ENCODE measurements at regions not wholly inside any gene's neighbourhood (a gene's known extent, or its start where the extent isn't known, plus 50 kb on each side); places are given as distances from the start of the nearest gene placed in this dataset.

DNA sequence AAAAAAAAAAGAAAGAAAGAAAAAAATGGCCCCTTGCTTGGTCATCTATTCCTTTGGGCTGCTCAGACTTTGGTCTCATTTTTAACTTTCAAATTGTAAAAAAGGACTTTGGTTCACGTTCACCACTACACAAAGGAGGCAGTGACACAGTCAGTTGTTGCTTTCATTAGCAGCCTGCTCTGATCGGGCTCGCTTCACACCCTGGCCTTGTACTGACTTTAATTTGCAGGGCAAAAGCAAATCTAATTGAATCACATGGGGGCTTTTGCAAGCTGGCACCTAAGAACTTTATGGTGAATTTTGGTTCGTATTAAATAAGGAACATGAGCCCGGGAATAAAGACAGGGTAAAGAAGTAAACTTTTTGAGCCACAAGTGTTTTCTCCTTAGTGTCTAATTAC is 103.6 kb upstream of the CDH11 start:
- Histone ChIP-seq H3K27me3 (ENCODE audit: low read length) (no peaks in the 10 kb centered on the region), H3K4me2 (ENCODE audit: low read length) (no peak overlapping the region), H3K9me3 (ENCODE audit: low read length) (no peaks in the 10 kb centered on the region), H3K27ac (ENCODE audit: low read length) (no peak overlapping the region), H3K4me1 (ENCODE audit: insufficient read depth, low read length) (no peaks in the 10 kb centered on the region), H4K20me1 (ENCODE audit: low read length) (no peaks in the 10 kb centered on the region), H3K9ac (ENCODE audit: low read length) (no peak overlapping the region), H3K4me3 (ENCODE audit: low read length) (no peak overlapping the region), H3K79me2 (ENCODE audit: low read length) (no peaks in the 10 kb centered on the region), H3K36me3 (ENCODE audit: low read depth, low read length) (no peaks in the 10 kb centered on the region), H2AFZ (ENCODE audit: low read length) (no peak overlapping the region), H3F3A (ENCODE audit: low read length, unreplicated experiment) (no peaks in the 10 kb centered on the region), H3K9me2 (replicated peaks; ENCODE audit: low read length) (no peaks in the 10 kb centered on the region)
- intact Hi-C loops (cut with micrococcal nuclease): no loop called here
- no peak for DNase-seq
- ChIA-PET POLR2A (ENCODE audit: unreplicated experiment) (no interaction called here), CTCF (no interaction called here)
- TF ChIP-seq EZH2phosphoT487 (IDR thresholded peaks at IDR 0.05; ENCODE audit: borderline replicate concordance, low read length) (no peak), EZH2 (IDR thresholded peaks at IDR 0.05; ENCODE audit: low read length, unreplicated experiment) (no peak)
- TF ChIP-seq, protein P1, sequence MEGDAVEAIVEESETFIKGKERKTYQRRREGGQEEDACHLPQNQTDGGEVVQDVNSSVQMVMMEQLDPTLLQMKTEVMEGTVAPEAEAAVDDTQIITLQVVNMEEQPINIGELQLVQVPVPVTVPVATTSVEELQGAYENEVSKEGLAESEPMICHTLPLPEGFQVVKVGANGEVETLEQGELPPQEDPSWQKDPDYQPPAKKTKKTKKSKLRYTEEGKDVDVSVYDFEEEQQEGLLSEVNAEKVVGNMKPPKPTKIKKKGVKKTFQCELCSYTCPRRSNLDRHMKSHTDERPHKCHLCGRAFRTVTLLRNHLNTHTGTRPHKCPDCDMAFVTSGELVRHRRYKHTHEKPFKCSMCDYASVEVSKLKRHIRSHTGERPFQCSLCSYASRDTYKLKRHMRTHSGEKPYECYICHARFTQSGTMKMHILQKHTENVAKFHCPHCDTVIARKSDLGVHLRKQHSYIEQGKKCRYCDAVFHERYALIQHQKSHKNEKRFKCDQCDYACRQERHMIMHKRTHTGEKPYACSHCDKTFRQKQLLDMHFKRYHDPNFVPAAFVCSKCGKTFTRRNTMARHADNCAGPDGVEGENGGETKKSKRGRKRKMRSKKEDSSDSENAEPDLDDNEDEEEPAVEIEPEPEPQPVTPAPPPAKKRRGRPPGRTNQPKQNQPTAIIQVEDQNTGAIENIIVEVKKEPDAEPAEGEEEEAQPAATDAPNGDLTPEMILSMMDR (conservative IDR thresholded peaks at IDR 0.05; ENCODE audit: low read depth, low read length): no peak
- no TSS peak for BruUV-seq (replicated peaks)
- ATAC-seq: no peak

GRCh38 chr16:65224994-65225393 is 103.1 kb upstream of the CDH11 start:
- ATAC-seq (no peak), DNase-seq (no peak)
- H3K9me2 ChIP-seq (replicated peaks; ENCODE audit: low read length): no peaks in the 10 kb centered on the region
- no peaks in the 10 kb centered on the region for H3K4me1 ChIP-seq (ENCODE audit: insufficient read depth, low read length)
- TF ChIP-seq EZH2phosphoT487 (IDR thresholded peaks at IDR 0.05; ENCODE audit: borderline replicate concordance, low read length) (no peak), EZH2 (IDR thresholded peaks at IDR 0.05; ENCODE audit: low read length, unreplicated experiment) (no peak)
- TF ChIP-seq, protein P1 (conservative IDR thresholded peaks at IDR 0.05; ENCODE audit: low read depth, low read length): no peak
- H4K20me1 ChIP-seq (ENCODE audit: low read length): no peaks in the 10 kb centered on the region
- no peak overlapping the region for H2AFZ ChIP-seq (ENCODE audit: low read length)
- POLR2A ChIA-PET (ENCODE audit: unreplicated experiment): no interaction called here
- H3K9ac ChIP-seq (ENCODE audit: low read length): no peak overlapping the region
- H3K9me3 ChIP-seq (ENCODE audit: low read length): no peaks in the 10 kb centered on the region
- no peak overlapping the region for H3K4me3 ChIP-seq (ENCODE audit: low read length)
- H3F3A ChIP-seq (ENCODE audit: low read length, unreplicated experiment): no peaks in the 10 kb centered on the region
- CTCF ChIA-PET: no interaction called here
- BruUV-seq (replicated peaks): no TSS peak
- H3K27me3 ChIP-seq (ENCODE audit: low read length): no peaks in the 10 kb centered on the region
- H3K36me3 ChIP-seq (ENCODE audit: low read depth, low read length): no peaks in the 10 kb centered on the region
- intact Hi-C loops (cut with micrococcal nuclease): no loop called here
- H3K79me2 ChIP-seq (ENCODE audit: low read length): no peaks in the 10 kb centered on the region
- no peak overlapping the region for H3K27ac ChIP-seq (ENCODE audit: low read length)
- no peak overlapping the region for H3K4me2 ChIP-seq (ENCODE audit: low read length)

- H3K9ac ChIP-seq (ENCODE audit: low read length): no peak overlapping the region
- H3K27ac ChIP-seq (ENCODE audit: low read length): no peak overlapping the region
- no peaks in the 10 kb centered on the region for H3K9me3 ChIP-seq (ENCODE audit: low read length)
- H3K9me2 ChIP-seq (replicated peaks; ENCODE audit: low read length): no peaks in the 10 kb centered on the region
- no peak overlapping the region for H2AFZ ChIP-seq (ENCODE audit: low read length)
- ChIA-PET CTCF (no interaction called here), POLR2A (ENCODE audit: unreplicated experiment) (no interaction called here)
- DNase-seq (no peak), ATAC-seq (no peak)
- TF ChIP-seq, protein P1 (conservative IDR thresholded peaks at IDR 0.05; ENCODE audit: low read depth, low read length): no peak
- TF ChIP-seq EZH2 (IDR thresholded peaks at IDR 0.05; ENCODE audit: low read length, unreplicated experiment) (no peak), EZH2phosphoT487 (IDR thresholded peaks at IDR 0.05; ENCODE audit: borderline replicate concordance, low read length) (no peak)
- H3K79me2 ChIP-seq (ENCODE audit: low read length): no peaks in the 10 kb centered on the region
- H3K4me1 ChIP-seq (ENCODE audit: insufficient read depth, low read length): no peaks in the 10 kb centered on the region
- no peak overlapping the region for H3K4me3 ChIP-seq (ENCODE audit: low read length)
- intact Hi-C loops (cut with micrococcal nuclease): no loop called here
- BruUV-seq (replicated peaks): no TSS peak
- H3F3A ChIP-seq (ENCODE audit: low read length, unreplicated experiment): no peaks in the 10 kb centered on the region
- H3K4me2 ChIP-seq (ENCODE audit: low read length): no peak overlapping the region
- H3K27me3 ChIP-seq (ENCODE audit: low read length): no peaks in the 10 kb centered on the region
- H3K36me3 ChIP-seq (ENCODE audit: low read depth, low read length): no peaks in the 10 kb centered on the region
- H4K20me1 ChIP-seq (ENCODE audit: low read length): no peaks in the 10 kb centered on the region
Measured at GRCh38 chr16:65224471-65224870, 102.6 kb upstream of the CDH11 start.
